Psoas muscle (tissue), 7 donors: ENCODE measurements at regions not wholly inside any gene's neighbourhood (a gene's known extent, or its start where the extent isn't known, plus 50 kb on each side); places are given as distances from the start of the nearest gene placed in this dataset.

Experiments
- ATAC-seq, 4 donors: fragments of 200-7000 bp; cut with Tn5 transposase; one replicate each; pipeline ENCODE4 v1.9.1; 2020; ENCODE audit warnings: moderate library complexity in 3 of 4, mild to moderate bottlenecking in 2 of 4
- DNase-seq, 2 donors: peaks; one replicate each; pipeline ENCODE4 v3.0.0-alpha.2; 2020
- H3K27ac ChIP-seq: fragments of 200-600 bp; one replicate; pipeline ENCODE4 v1.8.0; 2022
- H3K27me3 ChIP-seq, 3 donors: fragments of 200-600 bp in 1 of 3; one replicate each; pipeline versions ENCODE4 v1.6.1 to v1.8.0; 2013 to 2022; ENCODE audit warnings: low read length in 2 of 3, mild to moderate bottlenecking in 2 of 3, moderate library complexity in 1 of 3; ENCODE audit not compliant: insufficient read depth in 3 of 3
- H3K36me3 ChIP-seq, 2 donors: fragments of 200-600 bp in 1 of 2; one replicate each; pipeline versions ENCODE4 v1.6.1 to v1.8.0; 2013 to 2022; ENCODE audit warnings: low read depth in 1 of 2, mild to moderate bottlenecking in 1 of 2, moderate library complexity in 1 of 2; ENCODE audit not compliant: insufficient read depth in 1 of 2
- H3K4me1 ChIP-seq: fragments of 200-600 bp; one replicate; pipeline ENCODE4 v1.8.0; 2022
- H3K4me3 ChIP-seq: fragments of 200-600 bp; one replicate; pipeline ENCODE4 v1.8.0; 2022; ENCODE audit warnings: mild to moderate bottlenecking
- H3K9me3 ChIP-seq: fragments of 200-600 bp; one replicate; pipeline ENCODE4 v1.8.0; 2022
- CTCF ChIP-seq: fragments of 200-600 bp; IDR thresholded peaks from one replicate; pipeline ENCODE4 v1.8.0; 2022; ENCODE audit warnings: antibody characterized with exemption
- WGBS, 3 donors: extraction: QIAGEN DNeasy Blood & Tissue Kit; methylation state at CpG; one replicate each; pipeline versions ENCODE4 v1.1.6 to v1.1.7; 2013; 5-methylcytosine and 5-hydroxymethylcytosine counted together
- intact Hi-C, 2 donors: fragments of 100-400 bp; cut with DNase I; formaldehyde crosslinking; loops; one replicate each; pipeline versions ENCODE4 v1.11.0 to v1.14.2; 2022
- donor health status: healthy with polysubstance abuse.
- donor health status: DM: no; HTN: no; CAD: no; lungs with moderate emphysema.
- donor health status: Bipolar disorder and iron deficiency.
- donor health status: healthy.
- donor health status: DM: yes; HTN: yes; CAD: no.
- donor health status: DM: no; HTN: no; CAD: no.
- donor health status: DM: yes; HTN: yes; CAD: no.

- intact Hi-C loops = no loop called here
Observed at GRCh38 chr14:85897808-85898207, 367.9 kb downstream of the FLRT2 start.

DNA sequence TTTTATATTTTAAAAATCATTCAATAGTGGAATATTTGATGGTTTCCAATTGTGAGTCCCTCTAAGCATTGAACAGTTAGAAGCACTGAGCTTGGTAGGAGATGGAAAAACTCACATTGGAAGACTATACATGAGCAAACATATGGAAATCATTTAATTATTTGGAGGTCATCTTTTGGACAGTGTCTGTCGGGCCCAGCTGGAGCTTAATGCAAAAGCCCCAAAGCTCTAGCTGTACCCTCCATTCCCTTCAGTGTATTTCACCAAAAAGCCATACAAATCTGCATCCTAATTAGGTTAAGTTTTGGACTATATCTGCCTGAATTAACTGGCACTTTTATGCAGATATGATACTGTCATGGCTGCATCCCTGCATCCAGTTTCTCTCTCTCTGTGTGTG is 365.7 kb downstream of the FLRT2 start:
- H3K4me1 ChIP-seq = no peaks in the 10 kb centered on the region
- 55 to 59% (median 57%) methylated on average over 1 of the region's 1 CpG for WGBS, 3 donors
- no peak for ATAC-seq

More at GRCh38 chr14:85897808-85898207, 367.9 kb downstream of the FLRT2 start:
- Histone ChIP-seq H3K27ac (no peak overlapping the region), H3K36me3 (no peaks in the 10 kb centered on the region), H3K4me3 (no peak overlapping the region), H3K9me3 (no peaks in the 10 kb centered on the region), H3K27me3 (no peaks in the 10 kb centered on the region), H3K4me1 (no peaks in the 10 kb centered on the region)
- TF ChIP-seq CTCF = no peak
- DNase-seq = no peak
- no peak for ATAC-seq

GRCh38 chr14:85892251-85892650 is 362.3 kb downstream of the FLRT2 start:
- Histone ChIP-seq H3K4me1 (no peaks in the 10 kb centered on the region), H3K36me3 (no peaks in the 10 kb centered on the region), H3K27ac (no peak overlapping the region), H3K27me3 (no peaks in the 10 kb centered on the region), H3K4me3 (no peak overlapping the region), H3K9me3 (no peaks in the 10 kb centered on the region)
- WGBS, 3 donors = 71 to 85% (median 82%) methylated on average over 4 of the region's 4 CpGs
- no peak for ATAC-seq
- intact Hi-C loops = no loop called here
- no peak for TF ChIP-seq CTCF
- DNase-seq = no peak

More for the DNA sequence above, 365.7 kb downstream of the FLRT2 start:
- TF ChIP-seq CTCF = no peak
- H3K36me3 ChIP-seq = no peaks in the 10 kb centered on the region
- H3K9me3 ChIP-seq = no peaks in the 10 kb centered on the region
- no peak overlapping the region for H3K4me3 ChIP-seq
- DNase-seq = no peak
- intact Hi-C loops = no loop called here
- no peak overlapping the region for H3K27ac ChIP-seq
- H3K27me3 ChIP-seq = no peaks in the 10 kb centered on the region

GRCh38 chr14:85883966-85884365 is 354.0 kb downstream of the FLRT2 start:
- H3K4me1 ChIP-seq = no peaks in the 10 kb centered on the region
- no peak for DNase-seq
- no peak for ATAC-seq
- no peaks in the 10 kb centered on the region for H3K9me3 ChIP-seq
- no peak overlapping the region for H3K27ac ChIP-seq
- no peaks in the 10 kb centered on the region for H3K36me3 ChIP-seq
- TF ChIP-seq CTCF = no peak
- 41 to 56% (median 43%) methylated on average over 4 of the region's 4 CpGs for WGBS, 3 donors
- intact Hi-C loops = no loop called here
- no peaks in the 10 kb centered on the region for H3K27me3 ChIP-seq
- no peak overlapping the region for H3K4me3 ChIP-seq

DNA sequence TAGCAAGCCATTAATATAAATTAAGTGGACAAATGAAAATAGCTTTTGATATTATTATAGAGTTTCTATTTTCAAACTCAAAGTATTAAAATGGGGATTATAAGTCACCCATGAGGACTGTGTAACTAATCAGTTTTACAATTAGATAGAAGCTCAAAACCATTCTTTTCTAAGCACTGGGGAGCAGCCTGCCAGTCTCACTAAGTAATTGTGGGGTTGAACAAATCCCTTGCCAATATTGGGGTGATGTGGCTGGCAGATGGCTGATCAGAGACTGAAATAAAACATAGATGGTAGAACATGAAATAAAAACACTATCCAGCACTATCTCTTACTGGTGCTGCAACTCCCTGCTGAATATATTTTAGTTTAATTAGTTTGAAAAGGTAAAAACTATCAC is 353.2 kb downstream of the FLRT2 start:
- intact Hi-C loops = no loop called here
- Histone ChIP-seq H3K4me1 (no peaks in the 10 kb centered on the region), H3K9me3 (no peaks in the 10 kb centered on the region), H3K36me3 (no peaks in the 10 kb centered on the region), H3K27ac (no peak overlapping the region), H3K4me3 (no peak overlapping the region), H3K27me3 (no peaks in the 10 kb centered on the region)
- DNase-seq (no peak), ATAC-seq (no peak)
- TF ChIP-seq CTCF = no peak
